ENCODE measurements at regions not wholly inside any gene's neighbourhood (a gene's known extent, or its start where the extent isn't known, plus 50 kb on each side); places are given as distances from the start of the nearest gene placed in this dataset.
"Not testable (repeated sequence)": the region's sequence is repeated elsewhere in the genome, so short reads cannot be mapped to it uniquely, and the experiment has no call there.

DNA sequence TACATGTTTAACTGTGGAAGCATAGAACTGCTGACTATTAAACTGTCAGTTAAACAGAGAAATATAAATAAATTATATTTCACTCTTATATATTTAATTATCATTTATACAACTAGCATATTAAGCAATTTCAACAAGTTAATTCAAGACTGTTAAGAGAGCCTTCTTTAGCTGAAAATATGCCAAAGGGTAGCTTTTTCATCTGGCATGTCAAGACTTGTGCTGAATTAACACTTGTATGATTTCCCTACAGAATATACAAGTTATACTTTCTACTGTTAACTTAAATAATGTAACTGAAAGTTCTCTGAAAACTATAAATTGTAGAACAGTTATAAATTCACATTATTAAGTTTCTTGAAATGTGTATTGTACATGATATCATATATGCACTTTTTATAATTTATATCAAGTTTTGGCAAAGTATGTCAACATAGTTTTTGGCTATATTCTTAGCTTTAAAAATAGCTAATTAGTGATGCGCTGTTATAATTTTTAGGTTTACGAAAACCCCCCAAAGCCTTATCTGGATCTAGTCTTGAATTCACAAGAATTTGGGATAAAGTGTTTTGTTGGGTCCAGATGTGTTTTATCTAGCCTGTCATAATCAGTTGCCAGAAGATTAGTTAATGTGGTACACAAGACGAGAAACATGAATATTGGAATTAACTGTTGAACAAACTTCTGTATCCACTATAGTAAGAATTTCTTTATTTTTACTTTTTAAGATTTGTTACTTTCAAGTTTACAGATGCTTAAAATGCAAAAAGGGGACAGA, 231.1 kb upstream of the FOXP2 start:
- H3K4me3 ChIP-seq (replicated peaks; ENCODE audit: low read depth, low read length) = no peak overlapping the region
- TF ChIP-seq, protein P1, sequence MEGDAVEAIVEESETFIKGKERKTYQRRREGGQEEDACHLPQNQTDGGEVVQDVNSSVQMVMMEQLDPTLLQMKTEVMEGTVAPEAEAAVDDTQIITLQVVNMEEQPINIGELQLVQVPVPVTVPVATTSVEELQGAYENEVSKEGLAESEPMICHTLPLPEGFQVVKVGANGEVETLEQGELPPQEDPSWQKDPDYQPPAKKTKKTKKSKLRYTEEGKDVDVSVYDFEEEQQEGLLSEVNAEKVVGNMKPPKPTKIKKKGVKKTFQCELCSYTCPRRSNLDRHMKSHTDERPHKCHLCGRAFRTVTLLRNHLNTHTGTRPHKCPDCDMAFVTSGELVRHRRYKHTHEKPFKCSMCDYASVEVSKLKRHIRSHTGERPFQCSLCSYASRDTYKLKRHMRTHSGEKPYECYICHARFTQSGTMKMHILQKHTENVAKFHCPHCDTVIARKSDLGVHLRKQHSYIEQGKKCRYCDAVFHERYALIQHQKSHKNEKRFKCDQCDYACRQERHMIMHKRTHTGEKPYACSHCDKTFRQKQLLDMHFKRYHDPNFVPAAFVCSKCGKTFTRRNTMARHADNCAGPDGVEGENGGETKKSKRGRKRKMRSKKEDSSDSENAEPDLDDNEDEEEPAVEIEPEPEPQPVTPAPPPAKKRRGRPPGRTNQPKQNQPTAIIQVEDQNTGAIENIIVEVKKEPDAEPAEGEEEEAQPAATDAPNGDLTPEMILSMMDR (IDR thresholded peaks at IDR 0.05; ENCODE audit: low read length, missing control alignments) = no peak
- DNase-seq (ENCODE audit: low read depth) = no peak

DNA sequence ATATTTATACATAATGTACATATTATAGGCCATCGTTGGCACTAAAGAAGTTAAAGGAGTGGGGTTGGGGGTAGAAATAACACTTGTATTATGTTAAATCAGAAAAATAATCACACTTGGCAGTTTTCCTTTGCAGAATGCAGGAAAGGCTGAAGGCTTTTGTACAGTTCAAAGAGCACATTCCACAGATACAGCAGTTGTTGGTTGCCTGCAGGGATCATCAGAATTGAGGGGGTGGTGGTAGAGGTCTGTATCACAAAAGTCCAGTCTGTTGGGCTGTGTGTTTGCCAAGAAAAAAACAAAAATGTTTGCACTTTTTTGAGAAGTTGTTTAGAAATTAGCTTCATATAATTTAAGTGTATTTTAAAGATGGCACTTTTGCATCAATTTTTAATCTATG, 231.8 kb upstream of the FOXP2 start:
- TF ChIP-seq, protein P1 (IDR thresholded peaks at IDR 0.05; ENCODE audit: low read length, missing control alignments) = no peak
- no peak overlapping the region for H3K4me3 ChIP-seq (replicated peaks; ENCODE audit: low read depth, low read length)
- DNase-seq (ENCODE audit: low read depth) = no peak

DNA sequence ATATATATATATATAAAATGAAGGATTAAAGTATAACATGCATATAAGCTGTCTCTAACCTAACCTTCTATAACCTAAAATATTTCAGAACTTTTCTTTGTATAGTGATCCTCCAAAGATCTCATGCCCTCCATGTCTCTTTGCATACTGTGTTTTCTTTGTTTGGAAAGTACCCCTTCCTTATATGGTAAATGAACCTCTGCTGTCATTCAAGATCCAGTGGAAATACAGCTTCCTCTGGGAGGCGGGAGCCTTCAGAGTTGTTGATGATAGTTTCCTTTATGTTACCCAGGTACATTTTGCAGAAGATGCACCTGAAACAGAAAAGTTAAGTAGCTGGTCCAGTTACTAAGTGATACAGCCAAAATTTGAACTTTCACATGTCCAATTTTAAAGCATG, 233.3 kb upstream of the FOXP2 start:
- TF ChIP-seq, protein P1 (IDR thresholded peaks at IDR 0.05; ENCODE audit: low read length, missing control alignments) = no peak
- DNase-seq (ENCODE audit: low read depth) = no peak
- H3K4me3 ChIP-seq (replicated peaks; ENCODE audit: low read depth, low read length) = no peak overlapping the region

DNA sequence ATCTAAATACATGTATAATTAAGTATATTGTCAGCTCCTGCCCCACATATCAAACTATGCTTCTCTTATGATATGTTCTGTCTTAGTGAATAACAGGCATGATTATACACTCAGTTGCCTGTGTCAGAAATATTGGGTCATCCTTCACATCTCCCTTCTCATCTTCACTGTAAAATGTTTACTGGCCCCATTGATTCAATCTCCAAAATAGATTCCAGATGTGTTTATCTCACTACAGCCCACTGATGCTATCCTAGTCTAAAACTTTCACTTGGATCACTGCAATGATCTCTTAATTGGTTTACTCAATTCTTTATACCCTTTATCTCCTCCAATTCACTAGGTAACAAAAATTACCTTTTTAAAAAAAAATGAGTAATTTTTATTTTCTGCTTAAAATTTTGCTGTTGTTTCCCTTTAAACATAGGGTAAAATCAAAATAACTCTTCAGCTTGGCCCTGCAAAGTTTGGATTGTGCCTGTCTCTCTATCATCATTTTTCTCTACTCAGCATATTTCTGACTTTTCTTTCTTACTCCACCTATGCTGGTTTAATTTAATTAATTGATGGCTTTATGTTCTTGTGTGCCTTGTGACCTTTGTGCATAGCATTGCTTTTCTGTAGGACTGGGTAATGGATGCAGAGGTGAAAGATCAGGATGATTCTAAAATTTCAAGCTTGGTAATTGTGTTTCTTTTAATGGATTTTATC, 233.9 kb upstream of the FOXP2 start:
- TF ChIP-seq, protein P1 (IDR thresholded peaks at IDR 0.05; ENCODE audit: low read length, missing control alignments) = no peak
- no peak overlapping the region for H3K4me3 ChIP-seq (replicated peaks; ENCODE audit: low read depth, low read length)
- no peak for DNase-seq (ENCODE audit: low read depth)

DNA sequence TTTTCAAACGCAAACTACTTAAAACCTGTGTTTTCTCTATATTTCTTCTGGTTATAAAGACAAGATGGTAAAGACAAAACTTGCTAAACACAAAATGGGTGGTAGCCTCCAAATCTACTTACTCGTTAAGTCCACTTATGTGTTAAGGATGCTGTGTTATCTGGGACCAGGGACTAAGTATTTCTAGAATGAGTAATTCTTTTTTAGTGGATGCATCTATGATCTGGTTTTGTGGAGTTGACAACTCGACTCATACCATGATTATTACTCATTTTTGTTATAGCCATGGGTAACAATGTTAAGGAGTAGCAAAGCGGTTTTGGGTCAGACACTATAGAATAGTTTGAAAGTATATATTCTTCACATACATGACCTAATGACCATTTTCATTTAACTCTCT, 239.5 kb upstream of the FOXP2 start:
- no peak overlapping the region for H3K4me3 ChIP-seq (replicated peaks; ENCODE audit: low read depth, low read length)
- TF ChIP-seq, protein P1 (IDR thresholded peaks at IDR 0.05; ENCODE audit: low read length, missing control alignments) = no peak
- peak; percentile 3 for DNase-seq (ENCODE audit: low read depth)

DNA sequence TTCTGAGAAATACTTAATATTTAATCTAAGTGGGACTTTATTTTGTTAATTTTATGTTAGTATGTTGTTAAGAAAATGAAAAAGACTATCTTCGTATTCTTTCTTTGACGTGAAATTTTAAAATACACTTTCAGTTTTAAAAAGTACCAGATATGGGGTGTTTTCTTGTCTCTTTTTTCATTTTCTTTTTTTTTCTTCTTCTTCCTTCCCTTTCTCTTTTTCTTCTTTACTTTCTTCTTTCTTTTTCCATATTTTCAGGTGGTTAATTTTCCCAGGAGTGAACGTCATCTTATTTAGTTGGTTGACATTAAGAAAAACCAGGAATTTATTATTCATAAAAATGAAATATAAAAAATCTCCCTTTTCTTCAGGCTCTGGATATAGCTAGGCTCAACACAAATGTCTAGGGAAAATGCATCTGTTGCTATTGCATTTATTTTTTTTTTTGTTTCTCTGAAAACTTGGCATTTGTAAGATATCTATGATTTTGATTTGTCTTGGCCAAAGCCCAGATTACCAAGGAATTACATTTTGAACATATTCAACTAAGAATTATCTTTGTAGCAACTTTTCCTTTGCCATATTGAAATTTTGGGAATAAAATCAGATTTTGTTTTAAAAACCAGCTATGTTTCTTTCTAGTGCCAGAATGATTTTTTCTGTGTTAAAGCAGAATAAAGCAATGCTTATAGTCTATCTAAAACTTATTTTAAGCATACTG, 241.3 kb upstream of the FOXP2 start:
- TF ChIP-seq, protein P1 (IDR thresholded peaks at IDR 0.05; ENCODE audit: low read length, missing control alignments) = no peak
- no peak for DNase-seq (ENCODE audit: low read depth)
- H3K4me3 ChIP-seq (replicated peaks; ENCODE audit: low read depth, low read length) = no peak overlapping the region

DNA sequence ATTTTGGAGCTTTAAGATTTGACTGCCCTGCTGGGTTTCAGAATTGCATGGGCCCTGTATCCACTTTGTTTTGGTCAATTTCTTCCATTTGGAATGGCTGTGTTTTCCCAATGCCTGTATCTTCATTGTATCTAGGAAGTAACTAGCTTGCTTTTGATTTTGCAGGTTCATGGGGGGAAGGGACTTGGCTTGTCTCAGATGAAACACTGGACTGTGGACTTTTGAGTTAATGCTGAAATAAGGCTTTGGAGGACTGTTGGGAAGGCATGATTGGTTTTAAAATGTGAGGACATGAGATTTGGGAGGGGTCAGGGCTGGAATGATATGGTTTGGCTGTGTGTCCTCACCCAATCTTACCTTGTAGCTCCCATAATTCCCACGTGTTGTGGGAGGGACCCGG, 245.2 kb upstream of the FOXP2 start:
- not testable (repeated sequence) for DNase-seq (ENCODE audit: low read depth); H3K4me3 ChIP-seq (replicated peaks; ENCODE audit: low read depth, low read length)

Data from fibroblast of pulmonary artery (primary cell).